ENCODE measurements at regions not wholly inside any gene's neighbourhood (a gene's known extent, or its start where the extent isn't known, plus 50 kb on each side); places are given as distances from the start of the nearest gene placed in this dataset.
A peak's percentile ranks its signal among the peaks of the same experiment; 100 is the strongest.

DNA sequence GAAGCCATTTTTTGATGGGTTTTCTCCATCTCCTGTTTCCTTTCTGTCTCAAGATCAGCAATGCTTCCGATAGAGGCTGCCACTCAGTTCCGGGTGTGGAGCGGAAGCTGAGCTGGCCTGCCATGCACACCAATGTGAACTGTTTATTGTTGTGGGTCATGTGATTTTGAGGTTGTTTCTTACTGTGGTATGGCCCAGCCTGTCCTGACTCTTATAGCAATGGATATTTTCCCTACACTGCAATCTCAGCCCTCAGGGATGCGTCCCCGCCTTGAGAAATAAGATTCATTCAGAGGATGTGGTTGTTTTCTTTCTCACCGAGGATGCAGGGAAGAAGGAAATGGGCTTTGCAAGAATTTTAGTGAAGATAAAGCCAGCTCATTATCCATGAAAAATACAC lies 134.7 kb downstream of the PFKFB3 start:
- Histone ChIP-seq H3K9me3 (replicated peaks; ENCODE audit: control insufficient read depth, insufficient read depth, low read depth, low read length) (no peaks in the 10 kb centered on the region), H4K20me1 (replicated peaks; ENCODE audit: control insufficient read depth, insufficient read depth, low read length) (no peaks in the 10 kb centered on the region; the same call in 1 of the 2 replicates), H3K4me2 (ENCODE audit: insufficient read depth, low read length) (no peak overlapping the region), H3K4me1 (replicated peaks in 1 of 2; ENCODE audit: control insufficient read depth in 2 of 2, insufficient read depth in 2 of 2, low read length in 2 of 2) (no peaks in the 10 kb centered on the region), H3K9me1 (ENCODE audit: control insufficient read depth, insufficient read depth, low read length) (no peaks in the 10 kb centered on the region), H3K9ac (ENCODE audit: insufficient read depth in 1 of 2, low read depth in 2 of 2, low read length in 2 of 2) (no peak overlapping the region), H3K4me3 (no peak overlapping the region), H3K27ac (ENCODE audit: extremely low read depth, low read depth, low read length) (no peak overlapping the region), H3K27me3 (ENCODE audit: control insufficient read depth in 2 of 2, insufficient read depth in 2 of 2, low read length in 2 of 2) (peaks cover 5 to 33% of the 10 kb centered on the region in 2 experiments; a peak in 4 of 5 replicates), H3K36me3 (ENCODE audit: control insufficient read depth, insufficient read depth, low read length) (no peaks in the 10 kb centered on the region), H3K79me2 (ENCODE audit: control insufficient read depth, insufficient read depth, low read length) (no peaks in the 10 kb centered on the region), H2AFZ (ENCODE audit: low read depth, low read length) (0 out of 2 replicates have a peak overlapping the region, but pooled peaks have one; percentile 21)
- DNase-seq (ENCODE audit: extremely low read depth in 1 of 4, low spot score in 3 of 4) (peak in 1 of 4 experiments; percentile 2), ATAC-seq (no peak), FAIRE-seq (no peak)
- BruUV-seq (replicated peaks): no TSS peak
- ChIA-PET POLR2A (interaction anchor here (1.5 kb wide), 1 partner anchor 11 kb away, joined by 3 read pairs; no protein-coding TSS in a partner anchor), CTCF (ENCODE audit: low intra/inter-chr PET ratio) (interaction anchor here (0.9 kb wide), 1 partner anchor 26 kb away, joined by 3 read pairs; no protein-coding TSS in a partner anchor)
- 4% methylated on average over 6 of the region's 6 CpGs for WGBS (ENCODE audit: insufficient coverage, low coverage, missing lambda C conversion rate)
- intact Hi-C loops (cut with micrococcal nuclease) (loop anchor here (2.0 kb wide), 1 partner anchor 63 kb away; no protein-coding TSS in a partner anchor), in situ Hi-C loops (cut with MboI) (no loop called here)
- TF ChIP-seq CBFA2T2 (conservative IDR thresholded peaks at IDR 0.05): no peak
- TF ChIP-seq PBX2 (CRISPR knock-in tag; IDR thresholded peaks at IDR 0.05; ENCODE audit: low read depth): no peak
- no peak for TF ChIP-seq PBX2 (tag; conservative IDR thresholded peaks at IDR 0.05; ENCODE audit: low read depth)
- TF ChIP-seq ZNF408 (CRISPR knock-in tag; IDR thresholded peaks at IDR 0.05; ENCODE audit: low read depth): no peak
- 0 out of 2 replicates have a peak, but pooled peaks have one; percentile 33 for TF ChIP-seq ZBTB40 (IDR thresholded peaks at IDR 0.05)
- TF ChIP-seq ZBTB40 (CRISPR knock-in tag; IDR thresholded peaks at IDR 0.05): no peak
- TF ChIP-seq GTF2B (IDR thresholded peaks at IDR 0.05; ENCODE audit: extremely low read depth, insufficient read length): no peak
- TF ChIP-seq GMEB1 (CRISPR knock-in tag; IDR thresholded peaks at IDR 0.05): no peak
- TF ChIP-seq KHSRP (IDR thresholded peaks at IDR 0.05): no peak
